ENCODE measurements at regions not wholly inside any gene's neighbourhood (a gene's known extent, or its start where the extent isn't known, plus 50 kb on each side); places are given as distances from the start of the nearest gene placed in this dataset.

DNA sequence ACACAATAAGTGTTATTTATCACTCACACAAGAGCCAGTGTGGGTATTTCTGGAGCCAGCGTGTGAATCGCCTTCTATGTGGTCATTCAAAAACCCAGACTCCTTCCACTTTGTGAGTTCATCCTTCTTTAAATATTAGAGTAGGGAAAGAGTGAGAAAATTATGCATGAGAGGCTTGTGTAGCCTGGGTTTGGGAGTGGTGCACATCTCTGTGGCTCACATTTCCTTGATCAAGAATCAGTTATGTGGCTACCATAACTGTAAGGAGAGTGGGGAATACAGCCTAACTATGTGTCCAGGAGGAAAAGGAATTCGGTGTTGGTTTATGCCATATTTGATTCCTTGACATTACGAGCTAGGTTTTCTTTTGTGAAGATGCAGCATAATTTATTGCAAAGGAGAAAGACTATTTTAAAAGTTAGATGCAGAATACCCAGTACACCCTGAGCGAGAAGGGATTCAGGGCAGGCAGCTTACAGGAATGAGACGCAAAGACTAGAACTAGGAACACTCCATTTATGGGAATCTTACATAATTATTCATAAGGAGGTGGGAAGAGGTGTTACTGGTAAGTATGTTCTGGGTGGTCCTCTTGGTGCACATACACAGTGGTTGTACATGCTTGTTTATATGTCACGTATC, 638.5 kb downstream of the COL12A1 start:
- intact Hi-C loops (cut with DNase I; ENCODE audit: low total_unique reads) (no loop called here), in situ Hi-C loops (cut with MboI; ENCODE audit: low pct_ligation_motif_present in 1 of 4, low pct_unique_long_range_greater_than_20kb in 1 of 4, low sequenced_read_pairs in 3 of 4) (no loop called here)
- DNase-seq: no peak
- no peak overlapping the region for H3K27ac ChIP-seq
- no peaks in the 10 kb centered on the region for H3K4me1 ChIP-seq
- no peak overlapping the region for H3K4me3 ChIP-seq
- TF ChIP-seq POLR2AphosphoS5 (IDR thresholded peaks at IDR 0.05) (no peak), EP300 (IDR thresholded peaks at IDR 0.05; ENCODE audit: low read depth) (no peak), CTCF (IDR thresholded peaks at IDR 0.05) (no peak), POLR2A (IDR thresholded peaks at IDR 0.05) (no peak)
- H3K36me3 ChIP-seq: no peaks in the 10 kb centered on the region
- no peaks in the 10 kb centered on the region for H3K27me3 ChIP-seq
- 91 to 92% methylated on average over 7 of the region's 7 CpGs for WGBS, 2 donors (ENCODE audit: low coverage in 1 of 2)
- H3K9me3 ChIP-seq: no peaks in the 10 kb centered on the region

DNA sequence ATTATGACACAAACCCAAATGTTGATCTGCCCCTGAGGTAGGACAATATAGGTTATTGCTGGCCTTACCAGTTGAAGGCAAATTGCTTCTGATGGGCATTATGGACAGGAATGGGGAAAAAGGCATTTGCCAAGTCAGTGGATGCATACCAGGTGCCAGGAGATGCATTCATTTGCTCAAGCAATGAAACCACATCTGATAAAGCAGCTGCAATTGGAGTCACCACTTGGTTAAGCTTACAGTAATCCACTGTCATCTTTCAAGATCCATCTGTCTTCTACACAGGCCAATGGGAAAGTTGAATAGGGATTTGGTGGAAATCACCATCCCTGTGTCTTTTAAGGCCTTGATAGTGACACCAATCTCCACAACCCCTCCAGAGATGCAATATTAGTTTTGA, 648.6 kb downstream of the COL12A1 start:
- no peak for TF ChIP-seq CTCF (IDR thresholded peaks at IDR 0.05)
- no peak for TF ChIP-seq POLR2AphosphoS5 (IDR thresholded peaks at IDR 0.05)
- TF ChIP-seq POLR2A (IDR thresholded peaks at IDR 0.05): no peak
- no peak for TF ChIP-seq EP300 (IDR thresholded peaks at IDR 0.05; ENCODE audit: low read depth)
- DNase-seq: no peak
- Histone ChIP-seq H3K27ac (no peak overlapping the region), H3K27me3 (no peaks in the 10 kb centered on the region), H3K4me1 (no peaks in the 10 kb centered on the region), H3K9me3 (no peaks in the 10 kb centered on the region), H3K36me3 (no peaks in the 10 kb centered on the region), H3K4me3 (no peak overlapping the region)
- in situ Hi-C loops (cut with MboI; ENCODE audit: low pct_ligation_motif_present in 1 of 4, low pct_unique_long_range_greater_than_20kb in 1 of 4, low sequenced_read_pairs in 3 of 4): no loop called here
- intact Hi-C loops (cut with DNase I; ENCODE audit: low total_unique reads): no loop called here

- in situ Hi-C loops (cut with MboI; ENCODE audit: low pct_ligation_motif_present in 1 of 4, low pct_unique_long_range_greater_than_20kb in 1 of 4, low sequenced_read_pairs in 3 of 4) (no loop called here), intact Hi-C loops (cut with DNase I; ENCODE audit: low total_unique reads) (no loop called here)
- 75% methylated on average over 2 of the region's 2 CpGs; no CpG with 5 or more reads in 1 of the 2 donors for WGBS, 2 donors (ENCODE audit: low coverage in 1 of 2)
- H3K27me3 ChIP-seq: no peaks in the 10 kb centered on the region
- TF ChIP-seq EP300 (IDR thresholded peaks at IDR 0.05; ENCODE audit: low read depth): no peak
- TF ChIP-seq CTCF (IDR thresholded peaks at IDR 0.05): no peak
- no peak for TF ChIP-seq POLR2A (IDR thresholded peaks at IDR 0.05)
- TF ChIP-seq POLR2AphosphoS5 (IDR thresholded peaks at IDR 0.05): no peak
- no peaks in the 10 kb centered on the region for H3K9me3 ChIP-seq
- no peak overlapping the region for H3K4me3 ChIP-seq
- no peak overlapping the region for H3K27ac ChIP-seq
- H3K36me3 ChIP-seq: no peaks in the 10 kb centered on the region
- no peaks in the 10 kb centered on the region for H3K4me1 ChIP-seq
- DNase-seq: no peak
Measured at GRCh38 chr6:74554041-74554440, 651.8 kb downstream of the COL12A1 start.

GRCh38 chr6:74551896-74552295, 654.0 kb downstream of the COL12A1 start:
- intact Hi-C loops (cut with DNase I; ENCODE audit: low total_unique reads): no loop called here
- TF ChIP-seq POLR2A (IDR thresholded peaks at IDR 0.05): no peak
- TF ChIP-seq POLR2AphosphoS5 (IDR thresholded peaks at IDR 0.05): no peak
- no peak for TF ChIP-seq CTCF (IDR thresholded peaks at IDR 0.05)
- TF ChIP-seq EP300 (IDR thresholded peaks at IDR 0.05; ENCODE audit: low read depth): no peak
- in situ Hi-C loops (cut with MboI; ENCODE audit: low pct_ligation_motif_present in 1 of 4, low pct_unique_long_range_greater_than_20kb in 1 of 4, low sequenced_read_pairs in 3 of 4): no loop called here

More at GRCh38 chr6:74551896-74552295, 654.0 kb downstream of the COL12A1 start:
- H3K27ac ChIP-seq: no peak overlapping the region
- H3K36me3 ChIP-seq: no peaks in the 10 kb centered on the region
- no peak overlapping the region for H3K4me3 ChIP-seq
- no peaks in the 10 kb centered on the region for H3K9me3 ChIP-seq
- no peaks in the 10 kb centered on the region for H3K4me1 ChIP-seq
- H3K27me3 ChIP-seq: no peaks in the 10 kb centered on the region
- no peak for DNase-seq

All from transverse colon (tissue), 4 donors.